Mucosa of descending colon (tissue), 3 donors: ENCODE measurements at regions not wholly inside any gene's neighbourhood (a gene's known extent, or its start where the extent isn't known, plus 50 kb on each side); places are given as distances from the start of the nearest gene placed in this dataset.

Source experiments
- ATAC-seq: fragments of 200-7000 bp; cut with Tn5 transposase; one replicate; pipeline ENCODE4 v1.9.1; 2020; ENCODE audit warnings: mild to moderate bottlenecking, moderate library complexity
- DNase-seq, 3 donors: peaks; one replicate each; pipeline ENCODE4 v3.0.0-alpha.2; 2020
- H3K36me3 ChIP-seq: fragments of 200-600 bp; one replicate; pipeline ENCODE4 v1.8.0; 2021; ENCODE audit warnings: low read depth, mild to moderate bottlenecking
- H3K4me1 ChIP-seq: fragments of 200-600 bp; one replicate; pipeline ENCODE4 v1.8.0; 2021; ENCODE audit warnings: low read depth, mild to moderate bottlenecking
- H3K4me3 ChIP-seq: fragments of 200-600 bp; one replicate; pipeline ENCODE4 v1.8.0; 2021; ENCODE audit warnings: mild to moderate bottlenecking
- H3K9me3 ChIP-seq: fragments of 200-600 bp; one replicate; pipeline ENCODE4 v1.8.0; 2021; ENCODE audit warnings: mild to moderate bottlenecking
- CTCF ChIP-seq: fragments of 200-600 bp; IDR thresholded peaks from one replicate; pipeline ENCODE4 v1.8.0; 2022; ENCODE audit warnings: antibody characterized with exemption, mild to moderate bottlenecking
- intact Hi-C, 2 donors: fragments of 100-400 bp; cut with DNase I in 1 of 2; cut with micrococcal nuclease in 1 of 2; formaldehyde crosslinking; loops; one replicate each; pipeline versions ENCODE4 v1.11.0 to v1.11.1; 2022; cut with DNase I, micrococcal nuclease
- donor health status: DM: no; HTN: no; CAD: no; lungs with moderate emphysema.
- donor health status: DM: no; HTN: no; CAD: no.
- donor health status: DM: no; HTN: yes; CAD: no.

DNA sequence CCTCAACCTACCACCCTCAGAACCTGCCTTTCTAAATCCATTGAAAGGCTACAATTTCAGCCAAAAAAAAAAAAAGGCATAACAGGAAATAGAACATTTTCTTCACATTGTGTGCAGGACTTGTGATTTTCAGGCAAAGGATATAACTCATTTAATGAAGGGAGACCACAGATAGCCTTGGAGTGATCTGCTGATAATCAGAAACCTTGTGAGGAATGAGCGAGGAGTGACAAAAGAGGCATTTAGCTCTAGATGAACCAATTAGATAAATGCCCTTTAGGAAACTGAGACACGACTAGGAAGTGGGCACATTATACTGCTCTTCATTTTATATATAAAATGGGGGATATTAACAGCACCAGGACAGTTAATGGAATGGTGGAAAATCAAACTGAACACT is 216.5 kb upstream of the GRIA4 start:
- intact Hi-C loops, result no loop called here

GRCh38 chr11:105392556-105392955 is 217.3 kb upstream of the GRIA4 start:
- DNase-seq, result no peak

More for the DNA sequence above, 216.5 kb upstream of the GRIA4 start:
- ATAC-seq (no peak), DNase-seq (no peak)
- TF ChIP-seq CTCF, result no peak
- Histone ChIP-seq H3K4me1 (no peaks in the 10 kb centered on the region), H3K4me3 (no peak overlapping the region), H3K36me3 (no peaks in the 10 kb centered on the region), H3K9me3 (no peaks in the 10 kb centered on the region)

GRCh38 chr11:105389952-105390351 is 219.9 kb upstream of the GRIA4 start:
- no peak overlapping the region for H3K4me3 ChIP-seq
- no peak for TF ChIP-seq CTCF
- intact Hi-C loops, result no loop called here
- H3K4me1 ChIP-seq, result no peaks in the 10 kb centered on the region
- ATAC-seq (no peak), DNase-seq (no peak)
- no peaks in the 10 kb centered on the region for H3K36me3 ChIP-seq
- no peaks in the 10 kb centered on the region for H3K9me3 ChIP-seq

More at GRCh38 chr11:105392556-105392955, 217.3 kb upstream of the GRIA4 start:
- H3K4me1 ChIP-seq, result no peaks in the 10 kb centered on the region
- ATAC-seq, result no peak
- no peak for TF ChIP-seq CTCF
- intact Hi-C loops, result no loop called here
- H3K36me3 ChIP-seq, result no peaks in the 10 kb centered on the region
- H3K4me3 ChIP-seq, result no peak overlapping the region
- H3K9me3 ChIP-seq, result no peaks in the 10 kb centered on the region

GRCh38 chr11:105388006-105388405 is 221.9 kb upstream of the GRIA4 start:
- Histone ChIP-seq H3K9me3 (no peaks in the 10 kb centered on the region), H3K4me3 (no peak overlapping the region), H3K36me3 (no peaks in the 10 kb centered on the region), H3K4me1 (no peaks in the 10 kb centered on the region)
- DNase-seq (no peak), ATAC-seq (no peak)
- TF ChIP-seq CTCF, result no peak
- intact Hi-C loops, result no loop called here

DNA sequence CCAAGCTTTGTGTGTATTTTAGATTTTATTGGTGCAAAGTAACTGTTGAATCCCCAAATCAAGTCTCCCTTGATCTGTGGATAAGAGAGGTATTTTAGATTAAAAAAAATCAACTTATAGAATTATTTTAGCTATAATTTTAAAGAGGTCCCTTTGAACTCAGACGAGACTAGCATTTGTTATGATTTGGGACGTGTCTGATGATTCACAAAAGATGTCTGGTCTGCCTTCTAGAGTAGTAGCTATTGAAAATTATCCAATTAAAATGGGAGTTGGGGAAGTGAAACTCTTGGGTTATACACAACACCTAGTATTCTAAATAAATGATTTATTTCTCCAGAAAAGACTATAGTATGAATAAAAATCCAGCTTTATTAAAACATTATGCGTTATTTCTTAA is 227.9 kb upstream of the GRIA4 start:
- no peaks in the 10 kb centered on the region for H3K36me3 ChIP-seq
- no peak for TF ChIP-seq CTCF
- H3K9me3 ChIP-seq, result no peaks in the 10 kb centered on the region
- DNase-seq (no peak), ATAC-seq (no peak)
- no peak overlapping the region for H3K4me3 ChIP-seq
- intact Hi-C loops, result no loop called here
- H3K4me1 ChIP-seq, result no peaks in the 10 kb centered on the region

DNA sequence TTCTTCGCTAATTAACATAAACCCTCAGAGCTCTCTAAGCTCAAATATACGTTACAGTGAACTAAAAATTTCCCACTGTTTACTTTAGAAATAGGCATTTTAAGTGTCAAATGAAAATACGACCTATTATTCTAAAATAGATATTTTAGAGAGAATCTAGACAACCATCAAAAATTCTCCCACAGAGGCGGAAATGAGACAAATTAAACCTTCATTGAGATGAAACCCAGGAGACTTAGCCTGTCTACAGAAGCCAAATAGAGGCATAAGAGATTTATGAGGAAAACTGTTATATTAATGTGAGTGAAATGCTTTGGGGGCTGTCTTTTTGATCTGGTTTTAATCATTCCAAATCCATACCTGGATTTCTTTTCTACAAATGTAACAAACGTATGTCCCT is 232.0 kb upstream of the GRIA4 start:
- no peak for ATAC-seq
- no peak for TF ChIP-seq CTCF
- H3K4me3 ChIP-seq, result no peak overlapping the region

More for the DNA sequence above, 232.0 kb upstream of the GRIA4 start:
- Histone ChIP-seq H3K4me1 (no peaks in the 10 kb centered on the region), H3K9me3 (peaks cover 9% of the 10 kb centered on the region), H3K36me3 (no peaks in the 10 kb centered on the region)
- no peak for DNase-seq
- intact Hi-C loops, result no loop called here
